MM.1S (cell line): ENCODE measurements at regions not wholly inside any gene's neighbourhood (a gene's known extent, or its start where the extent isn't known, plus 50 kb on each side); places are given as distances from the start of the nearest gene placed in this dataset.

Experiments used
- EZH2 ChIP-seq: fragments of 300-600 bp; sonication (generic); optimal IDR thresholded peaks from 2 replicates; pipeline ENCODE3; 2017; ENCODE audit warnings: low read depth, mild to moderate bottlenecking, antibody characterized with exemption, low read length, mixed read lengths
- EZH2phosphoT487 ChIP-seq: fragments of 300-600 bp; sonication (generic); IDR thresholded peaks from 2 replicates; pipeline ENCODE4 v1.6.1; 2018; ENCODE audit warnings: antibody characterized with exemption, low read length
- TF ChIP-seq, protein P1 (sequence below): fragments of 300-600 bp; sonication (generic); IDR thresholded peaks from 2 replicates; pipeline ENCODE4 v1.5.1; 2016; ENCODE audit warnings: antibody characterized with exemption, low read length, mixed read lengths

DNA sequence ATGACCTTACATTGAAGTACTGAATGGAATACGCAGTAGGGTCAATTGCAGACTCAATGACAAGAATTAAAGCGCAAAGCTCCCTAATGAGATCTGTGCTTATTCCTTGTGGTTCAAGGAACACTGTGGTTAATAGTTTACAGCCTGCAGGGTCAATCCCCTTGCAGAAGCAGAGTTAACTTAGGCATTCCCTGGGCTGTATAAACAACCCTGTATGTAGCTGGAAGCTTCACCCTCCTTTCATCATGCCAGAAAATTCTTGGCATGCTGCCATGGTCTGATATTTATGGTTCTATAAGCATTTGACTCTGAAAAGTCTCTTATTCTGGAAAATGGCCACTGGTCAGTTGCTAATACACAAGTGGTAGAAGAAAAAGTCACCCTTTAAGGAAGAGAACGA is 227.7 kb downstream of the NOVA1 start:
- TF ChIP-seq EZH2phosphoT487 = no peak
- TF ChIP-seq EZH2 = no peak
- TF ChIP-seq, protein P1, sequence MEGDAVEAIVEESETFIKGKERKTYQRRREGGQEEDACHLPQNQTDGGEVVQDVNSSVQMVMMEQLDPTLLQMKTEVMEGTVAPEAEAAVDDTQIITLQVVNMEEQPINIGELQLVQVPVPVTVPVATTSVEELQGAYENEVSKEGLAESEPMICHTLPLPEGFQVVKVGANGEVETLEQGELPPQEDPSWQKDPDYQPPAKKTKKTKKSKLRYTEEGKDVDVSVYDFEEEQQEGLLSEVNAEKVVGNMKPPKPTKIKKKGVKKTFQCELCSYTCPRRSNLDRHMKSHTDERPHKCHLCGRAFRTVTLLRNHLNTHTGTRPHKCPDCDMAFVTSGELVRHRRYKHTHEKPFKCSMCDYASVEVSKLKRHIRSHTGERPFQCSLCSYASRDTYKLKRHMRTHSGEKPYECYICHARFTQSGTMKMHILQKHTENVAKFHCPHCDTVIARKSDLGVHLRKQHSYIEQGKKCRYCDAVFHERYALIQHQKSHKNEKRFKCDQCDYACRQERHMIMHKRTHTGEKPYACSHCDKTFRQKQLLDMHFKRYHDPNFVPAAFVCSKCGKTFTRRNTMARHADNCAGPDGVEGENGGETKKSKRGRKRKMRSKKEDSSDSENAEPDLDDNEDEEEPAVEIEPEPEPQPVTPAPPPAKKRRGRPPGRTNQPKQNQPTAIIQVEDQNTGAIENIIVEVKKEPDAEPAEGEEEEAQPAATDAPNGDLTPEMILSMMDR = no peak
